Sigmoid colon (tissue), 4 donors: ENCODE measurements at regions not wholly inside any gene's neighbourhood (a gene's known extent, or its start where the extent isn't known, plus 50 kb on each side); places are given as distances from the start of the nearest gene placed in this dataset.

Source experiments
- CTCF ChIP-seq, 4 experiments: fragments of 450-650 bp in 3 of 4; fragments of 200-600 bp in 1 of 4; IDR thresholded peaks; one replicate each; pipeline ENCODE4 v1.5.1; 2016 to 2019; ENCODE audit warnings: antibody characterized with exemption in 4 of 4, mild to moderate bottlenecking in 3 of 4, moderate library complexity in 2 of 4
- EP300 ChIP-seq, 4 donors: sonication (generic); formaldehyde crosslinking; IDR thresholded peaks; one replicate each; pipeline ENCODE4 v1.6.1; 2017; ENCODE audit warnings: antibody characterized with exemption in 4 of 4

GRCh38 chr6:93057584-93057983 is 361.8 kb downstream of the EPHA7 start:
- TF ChIP-seq EP300 (IDR thresholded peaks at IDR 0.05) (no peak), CTCF (IDR thresholded peaks at IDR 0.05) (no peak)
